GM18868 (cell line): ENCODE measurements at regions not wholly inside any gene's neighbourhood (a gene's known extent, or its start where the extent isn't known, plus 50 kb on each side); places are given as distances from the start of the nearest gene placed in this dataset.

Experiments
- ATAC-seq: cut with Tn5 transposase; IDR thresholded peaks from one replicate; pipeline ENCODE4 v1.9.1; 2021; ENCODE audit warnings: mild to moderate bottlenecking, moderate library complexity; ENCODE audit not compliant: unreplicated experiment

DNA sequence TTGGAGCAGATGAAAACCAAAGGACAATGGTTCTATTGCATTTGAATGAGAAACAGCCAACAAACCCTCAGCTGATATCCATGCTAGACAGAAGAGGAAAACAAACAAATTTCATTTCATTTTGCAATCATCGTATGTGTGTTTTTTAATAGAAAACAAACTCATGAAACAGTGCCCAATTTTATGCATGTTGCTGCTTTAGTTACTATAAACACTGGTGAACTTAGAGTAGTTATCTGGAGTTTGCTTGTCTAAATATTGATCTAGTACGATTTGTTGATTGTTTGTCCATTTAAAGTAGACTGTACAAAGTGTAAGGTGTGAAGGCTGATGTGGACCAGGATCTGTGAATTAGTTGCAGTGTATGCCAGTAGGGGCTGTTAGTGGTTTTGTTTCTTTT, 166.6 kb downstream of the KITLG start:
- no peak for ATAC-seq

GRCh38 chr12:88416155-88416554, 164.1 kb downstream of the KITLG start:
- ATAC-seq = no peak

DNA sequence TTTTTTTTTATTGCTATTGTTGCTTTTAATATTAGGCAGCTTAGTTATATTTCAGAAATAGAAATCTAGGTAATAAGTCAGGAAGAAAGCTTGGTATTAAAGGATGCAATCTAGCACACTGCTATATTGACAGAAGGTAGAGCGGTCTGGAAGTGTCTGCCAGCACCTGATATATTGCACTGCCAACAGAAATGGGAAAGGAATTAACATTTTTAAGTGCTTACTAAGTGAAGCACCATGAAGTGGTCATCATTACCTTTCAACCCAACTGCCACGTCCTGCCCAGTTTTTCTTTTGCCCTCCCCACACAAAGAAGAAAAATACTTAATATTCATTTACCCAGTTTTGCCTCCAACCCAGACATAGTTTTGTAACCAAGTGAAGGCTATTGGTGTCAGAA, 163.5 kb downstream of the KITLG start:
- ATAC-seq = no peak

GRCh38 chr12:88417531-88417930, 162.7 kb downstream of the KITLG start:
- ATAC-seq = no peak

DNA sequence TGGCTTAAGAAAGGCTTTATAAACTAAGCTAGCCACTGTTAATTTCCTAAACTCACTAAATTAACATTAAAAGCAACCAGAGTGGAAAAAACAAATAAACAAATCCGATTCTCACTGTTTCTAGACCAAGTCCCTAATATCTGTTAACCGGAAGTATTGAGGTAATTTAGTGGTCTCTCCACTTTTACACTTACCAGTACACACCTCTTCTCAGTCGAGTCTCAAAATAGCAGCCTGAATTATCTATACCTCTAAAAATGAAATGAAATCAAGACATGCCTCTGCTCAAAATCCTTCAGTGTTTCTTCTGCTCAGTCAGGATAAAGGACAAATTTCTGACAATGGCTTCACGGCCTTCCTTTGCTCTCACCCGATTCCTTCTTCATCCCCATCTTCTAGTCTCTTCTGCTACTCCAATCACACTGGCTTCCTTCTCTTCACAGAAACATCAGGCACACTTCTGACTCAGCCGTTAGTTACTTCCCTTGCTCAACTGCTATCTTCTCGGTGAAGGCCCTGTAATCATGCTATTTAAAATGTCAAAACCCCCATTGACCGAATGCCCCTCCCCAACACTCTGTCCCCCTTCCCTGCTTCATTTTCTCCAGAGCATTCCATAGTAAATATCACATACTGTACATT, 161.3 kb downstream of the KITLG start:
- no peak for ATAC-seq

DNA sequence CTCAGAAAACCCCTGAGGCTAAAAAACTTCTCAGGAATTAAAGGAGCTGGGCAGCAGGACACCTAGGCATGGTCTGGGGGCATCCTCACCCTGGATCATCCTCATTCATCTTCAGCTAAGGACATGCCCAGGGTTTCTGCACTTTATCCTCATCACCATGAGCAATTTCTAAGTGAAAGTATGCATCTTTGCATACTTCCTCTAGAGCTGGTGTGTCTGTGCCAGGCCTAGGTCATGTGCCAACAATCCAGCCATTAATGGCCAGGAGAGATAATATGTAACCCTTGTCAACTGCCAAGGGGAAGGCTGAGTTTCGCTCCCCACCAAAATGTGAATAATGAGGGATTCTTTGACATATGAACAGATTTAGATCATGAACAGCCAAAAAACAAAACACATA, 160.5 kb downstream of the KITLG start:
- ATAC-seq = no peak

DNA sequence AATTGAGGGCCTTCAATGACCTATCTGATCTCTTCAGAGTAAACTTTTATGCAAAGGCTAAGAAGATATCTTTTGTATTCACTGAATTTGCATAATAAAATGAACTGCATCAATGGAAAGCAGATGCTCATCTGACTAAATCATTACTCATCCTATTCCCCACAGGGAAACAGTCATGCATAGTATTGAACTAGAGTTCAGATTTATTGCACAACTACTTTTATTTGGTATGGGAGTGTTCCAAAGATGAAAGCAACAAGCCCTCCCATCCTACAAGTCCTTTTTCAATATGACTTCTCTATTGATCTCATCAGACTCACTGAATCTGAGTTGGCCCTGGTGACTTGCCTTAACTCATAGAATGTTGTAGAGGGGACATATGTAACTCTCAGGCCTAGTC, 159.8 kb downstream of the KITLG start:
- ATAC-seq = no peak

GRCh38 chr12:88424791-88425730, 155.2 kb downstream of the KITLG start:
- no peak for ATAC-seq

- no peak for ATAC-seq
Observed at GRCh38 chr12:88428350-88428749, 151.9 kb downstream of the KITLG start.

DNA sequence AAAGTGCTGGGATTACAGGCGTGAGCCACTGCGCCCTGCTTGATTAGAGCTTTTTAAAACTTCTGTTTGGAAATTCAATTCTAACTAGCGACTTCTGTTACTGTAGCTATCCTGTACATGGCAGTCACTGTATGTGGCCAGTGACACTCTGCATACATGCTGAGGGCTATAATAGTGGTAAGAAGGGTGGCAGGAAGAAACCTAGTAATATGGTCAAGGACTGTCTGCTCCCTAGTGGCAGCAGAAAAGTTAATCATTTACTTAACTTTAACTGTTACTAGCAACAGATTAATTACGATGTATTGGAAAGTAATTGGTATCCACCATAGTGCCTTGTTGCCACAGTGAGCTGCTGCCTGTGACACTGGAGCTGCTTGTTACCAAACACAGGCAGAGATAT, 149.0 kb downstream of the KITLG start:
- no peak for ATAC-seq

GRCh38 chr12:88432531-88433490, 147.5 kb downstream of the KITLG start:
- ATAC-seq = peak; percentile 42

DNA sequence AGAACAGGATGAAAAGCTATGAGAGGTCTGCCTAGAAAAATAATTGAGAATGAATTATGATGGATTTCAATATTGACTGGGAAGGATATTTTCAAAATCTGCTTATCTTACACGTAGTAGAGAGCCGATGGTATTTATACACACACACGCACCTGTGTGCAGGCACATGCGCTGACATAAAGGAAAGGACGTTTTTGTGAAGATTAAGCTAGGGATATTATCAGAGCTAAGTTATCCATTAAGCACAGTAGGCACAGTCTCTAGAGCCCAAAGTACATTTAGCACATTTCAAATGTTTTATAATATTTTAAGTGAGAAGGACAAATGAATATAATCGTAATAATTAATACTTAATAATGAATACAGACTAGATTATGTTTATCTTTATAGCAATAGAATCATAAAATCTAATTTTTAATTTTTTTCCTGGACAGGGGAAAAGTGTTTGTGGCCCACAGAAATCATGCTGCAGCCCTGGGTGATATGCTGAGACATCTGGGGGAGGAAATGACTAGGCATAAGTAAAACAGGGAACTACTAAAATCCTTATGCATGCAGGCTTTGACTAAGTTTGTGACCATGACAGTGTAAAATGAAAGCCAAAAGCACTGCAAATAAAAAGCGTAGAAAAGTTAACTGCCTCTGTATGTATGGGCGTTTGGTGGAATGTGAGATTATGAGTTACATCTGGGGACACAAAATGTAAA, 146.1 kb downstream of the KITLG start:
- peak; percentile 80 for ATAC-seq

DNA sequence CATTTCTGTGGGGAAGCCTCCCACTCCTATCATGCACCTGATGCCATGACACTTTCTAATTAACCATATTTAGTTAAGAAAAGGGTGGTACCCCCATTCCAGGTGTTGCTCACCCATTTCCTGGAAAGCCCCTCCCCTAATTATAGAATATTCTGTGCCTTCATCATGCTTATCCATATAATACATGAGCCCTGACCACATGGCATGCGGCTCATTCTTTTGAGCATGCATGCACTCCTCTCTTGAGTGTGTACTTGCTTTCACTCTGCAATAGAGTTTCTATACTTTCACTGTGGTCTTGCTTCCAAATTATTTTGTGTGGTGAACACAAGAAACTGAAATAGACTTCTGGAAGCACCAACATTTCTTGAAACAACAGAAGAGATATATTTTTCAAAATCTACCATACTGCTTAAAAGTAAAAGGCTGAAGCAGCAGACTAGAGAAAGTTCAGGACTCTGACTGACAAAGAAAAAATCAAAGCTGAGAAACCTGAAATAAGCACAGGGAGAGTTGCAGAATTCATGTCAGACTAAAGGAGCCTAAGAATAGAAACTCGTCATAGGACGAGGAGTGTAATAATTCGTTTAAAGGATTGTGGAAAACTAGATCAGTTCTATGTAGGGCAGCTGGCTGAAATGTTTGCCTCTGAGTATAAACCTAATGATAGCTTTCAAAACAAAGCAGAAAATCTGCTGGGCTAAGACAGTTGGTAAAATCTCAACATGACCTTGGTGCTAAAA, 144.8 kb downstream of the KITLG start:
- no peak for ATAC-seq

- no peak for ATAC-seq
Observed at GRCh38 chr12:88437226-88437625, 143.0 kb downstream of the KITLG start.
